Prostate gland (tissue), 2 donors: ENCODE measurements at regions not wholly inside any gene's neighbourhood (a gene's known extent, or its start where the extent isn't known, plus 50 kb on each side); places are given as distances from the start of the nearest gene placed in this dataset.

Source experiments
- DNase-seq: peaks from one replicate; pipeline ENCODE4 v3.0.0-alpha.2; 2019; ENCODE audit warnings: low spot score
- H3K27ac ChIP-seq, 2 donors: fragments of 200-600 bp; sonication (generic); 2 replicates each; pipeline ENCODE4 v1.5.1; 2017 to 2019
- H3K27me3 ChIP-seq: fragments of 200-600 bp; sonication (generic); replicated peaks from 2 replicates; pipeline ENCODE4 v1.5.1; 2019; ENCODE audit not compliant: insufficient read depth
- H3K36me3 ChIP-seq, 2 donors: fragments of 200-600 bp; sonication (generic); 1 replicate in 1 of 2; 2 replicates in 1 of 2; pipeline versions ENCODE4 v1.5.1 to v1.8.1; 2017 to 2019
- H3K4me1 ChIP-seq: fragments of 200-600 bp; sonication (generic); replicated peaks from 2 replicates; pipeline ENCODE4 v1.5.1; 2019
- H3K4me3 ChIP-seq, 2 donors: fragments of 200-600 bp; sonication (generic); 2 replicates each; pipeline ENCODE4 v1.5.1; 2017 to 2019
- H3K9me3 ChIP-seq: fragments of 200-600 bp; sonication (generic); 2 replicates; pipeline ENCODE4 v1.5.1; 2017
- POLR2A ChIP-seq: fragments of 450-650 bp; IDR thresholded peaks from one replicate; pipeline ENCODE4 v1.6.1; 2016; ENCODE audit warnings: antibody characterized with exemption, mild to moderate bottlenecking
- POLR2AphosphoS5 ChIP-seq: sonication (generic); formaldehyde crosslinking; IDR thresholded peaks from one replicate; pipeline ENCODE4 v1.6.1; 2017; ENCODE audit warnings: antibody characterized with exemption
- WGBS: methylation state at CpG from one replicate; pipeline ENCODE4 v1.1.5; 2018; 5-methylcytosine and 5-hydroxymethylcytosine counted together
- intact Hi-C: fragments of 100-400 bp; cut with DNase I; formaldehyde crosslinking; loops from one replicate; pipeline ENCODE4 v1.14.2; 2022
- TF ChIP-seq, protein P1 (sequence below), 4 experiments: fragments of 200-600 bp in 2 of 4; fragments of 450-650 bp in 2 of 4; sonication (generic) in 2 of 4; IDR thresholded peaks; 1 replicate in 3 of 4; 2 replicates in 1 of 4; pipeline ENCODE4 v1.5.1; 2016 to 2019; ENCODE audit warnings: antibody characterized with exemption in 4 of 4, mild to moderate bottlenecking in 2 of 4, moderate library complexity in 2 of 4

DNA sequence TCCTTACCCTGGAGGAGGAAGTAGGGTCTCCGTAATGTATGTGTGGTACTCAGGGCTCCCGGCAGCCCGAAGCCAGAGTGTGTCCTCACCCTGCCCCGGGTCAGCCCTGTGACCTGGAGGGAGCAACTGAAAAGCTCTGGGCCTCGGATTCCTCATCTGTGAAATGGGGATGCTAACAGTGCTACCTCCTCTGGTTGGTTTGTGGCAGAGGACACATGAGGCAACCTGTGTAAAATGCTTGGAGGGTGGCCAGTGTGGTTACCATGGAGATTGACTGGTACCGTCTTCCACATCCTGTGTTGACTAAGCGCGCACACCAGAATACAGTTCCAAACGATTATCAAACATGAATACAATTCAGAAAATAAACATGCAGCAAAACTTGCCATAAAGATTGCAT, 163.8 kb upstream of the KLF6 start:
- Histone ChIP-seq H3K27ac (no peak overlapping the region), H3K9me3 (no peaks in the 10 kb centered on the region), H3K36me3 (no peaks in the 10 kb centered on the region), H3K4me3 (no peak overlapping the region), H3K27me3 (no peaks in the 10 kb centered on the region), H3K4me1 (no peaks in the 10 kb centered on the region)
- 74% methylated on average over 9 of the region's 9 CpGs for WGBS
- TF ChIP-seq POLR2A (no peak), POLR2AphosphoS5 (no peak)
- TF ChIP-seq, protein P1, sequence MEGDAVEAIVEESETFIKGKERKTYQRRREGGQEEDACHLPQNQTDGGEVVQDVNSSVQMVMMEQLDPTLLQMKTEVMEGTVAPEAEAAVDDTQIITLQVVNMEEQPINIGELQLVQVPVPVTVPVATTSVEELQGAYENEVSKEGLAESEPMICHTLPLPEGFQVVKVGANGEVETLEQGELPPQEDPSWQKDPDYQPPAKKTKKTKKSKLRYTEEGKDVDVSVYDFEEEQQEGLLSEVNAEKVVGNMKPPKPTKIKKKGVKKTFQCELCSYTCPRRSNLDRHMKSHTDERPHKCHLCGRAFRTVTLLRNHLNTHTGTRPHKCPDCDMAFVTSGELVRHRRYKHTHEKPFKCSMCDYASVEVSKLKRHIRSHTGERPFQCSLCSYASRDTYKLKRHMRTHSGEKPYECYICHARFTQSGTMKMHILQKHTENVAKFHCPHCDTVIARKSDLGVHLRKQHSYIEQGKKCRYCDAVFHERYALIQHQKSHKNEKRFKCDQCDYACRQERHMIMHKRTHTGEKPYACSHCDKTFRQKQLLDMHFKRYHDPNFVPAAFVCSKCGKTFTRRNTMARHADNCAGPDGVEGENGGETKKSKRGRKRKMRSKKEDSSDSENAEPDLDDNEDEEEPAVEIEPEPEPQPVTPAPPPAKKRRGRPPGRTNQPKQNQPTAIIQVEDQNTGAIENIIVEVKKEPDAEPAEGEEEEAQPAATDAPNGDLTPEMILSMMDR (IDR thresholded peaks at IDR 0.05), result no peak
- DNase-seq, result no peak
- intact Hi-C loops, result no loop called here

DNA sequence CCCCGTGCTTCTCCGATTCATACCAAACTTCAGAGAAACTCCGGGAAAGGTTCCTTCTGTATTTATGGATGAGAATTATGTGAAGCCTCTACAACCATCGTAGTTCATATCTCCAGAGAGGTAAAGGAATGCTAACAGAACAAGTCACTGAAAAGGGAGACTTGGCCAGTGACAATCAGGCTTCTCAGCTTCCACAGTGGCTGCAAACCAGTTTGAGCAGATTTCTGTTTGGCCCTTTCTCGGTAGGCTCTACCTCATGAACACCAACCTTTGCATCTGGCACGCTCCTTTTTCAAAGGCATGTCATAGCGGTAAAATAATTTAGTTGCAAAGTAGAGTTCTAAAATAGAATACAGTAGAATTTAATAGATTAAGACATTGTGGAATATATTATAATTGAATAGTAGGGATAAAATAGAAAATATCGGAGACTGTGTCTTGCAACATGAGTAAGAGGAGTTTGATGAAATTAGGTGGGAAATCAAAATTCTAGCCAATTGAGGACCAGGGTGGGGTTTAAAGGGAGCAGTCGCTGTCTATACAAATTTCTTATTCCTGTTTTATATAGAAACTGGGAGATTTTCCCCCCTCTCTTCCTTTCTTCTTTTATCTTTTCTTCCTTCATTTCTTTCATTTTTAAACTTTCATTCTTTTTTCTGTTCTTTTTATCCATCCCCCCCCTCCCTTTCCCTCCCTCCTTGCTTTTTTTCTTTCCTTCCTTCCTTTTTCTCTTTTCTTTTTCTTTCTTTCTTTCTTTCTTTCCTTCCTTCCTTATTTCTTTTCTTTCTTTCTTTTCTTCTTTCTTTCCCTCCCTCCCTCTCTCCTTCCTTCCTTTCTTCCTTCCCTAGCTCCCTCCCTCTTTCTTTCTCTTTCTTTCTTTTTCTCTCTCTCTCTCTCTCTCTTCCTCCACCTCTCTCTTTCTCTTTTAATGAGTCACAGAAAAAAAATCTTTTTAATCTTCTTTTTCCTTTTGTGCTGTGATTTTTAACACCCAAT, 161.5 kb upstream of the KLF6 start:
- DNase-seq, result no peak
- 59% methylated on average over 9 of the region's 9 CpGs for WGBS
- H3K27ac ChIP-seq, result no peak overlapping the region
- H3K36me3 ChIP-seq, result no peaks in the 10 kb centered on the region
- no peaks in the 10 kb centered on the region for H3K27me3 ChIP-seq
- TF ChIP-seq, protein P1 (IDR thresholded peaks at IDR 0.05), result no peak
- TF ChIP-seq POLR2AphosphoS5 (no peak), POLR2A (no peak)
- no peaks in the 10 kb centered on the region for H3K4me1 ChIP-seq
- no peak overlapping the region for H3K4me3 ChIP-seq
- H3K9me3 ChIP-seq, result no peaks in the 10 kb centered on the region
- intact Hi-C loops, result no loop called here

DNA sequence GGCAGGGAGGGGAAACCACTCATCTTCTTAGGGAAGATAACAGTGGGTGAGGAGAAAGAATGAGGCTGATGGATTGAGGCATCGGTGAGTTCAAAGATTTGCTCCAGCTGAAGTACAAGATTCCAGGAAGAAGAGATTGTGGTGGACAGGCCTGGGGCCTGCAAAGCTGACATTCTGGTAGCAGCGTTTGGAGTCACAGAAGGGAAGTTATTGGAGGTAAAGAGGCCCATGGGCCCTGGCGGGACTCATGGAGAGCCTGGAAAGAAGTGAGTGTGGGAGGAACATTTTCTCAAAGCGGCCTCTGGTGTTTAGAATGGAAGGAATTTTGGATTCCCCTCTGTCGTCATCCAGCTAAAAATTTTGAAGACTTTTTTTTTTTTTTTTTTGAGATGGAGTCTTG, 160.0 kb upstream of the KLF6 start:
- WGBS, result 93% methylated on average over 5 of the region's 5 CpGs
- DNase-seq, result no peak
- intact Hi-C loops, result no loop called here
- Histone ChIP-seq H3K27me3 (no peaks in the 10 kb centered on the region), H3K9me3 (no peaks in the 10 kb centered on the region), H3K27ac (no peak overlapping the region), H3K4me1 (no peaks in the 10 kb centered on the region), H3K4me3 (no peak overlapping the region), H3K36me3 (no peaks in the 10 kb centered on the region)
- TF ChIP-seq POLR2A, result no peak
- no peak for TF ChIP-seq POLR2AphosphoS5
- TF ChIP-seq, protein P1 (IDR thresholded peaks at IDR 0.05), result no peak

GRCh38 chr10:3944591-3944990, 159.6 kb upstream of the KLF6 start:
- no peak overlapping the region for H3K27ac ChIP-seq
- H3K4me3 ChIP-seq, result no peak overlapping the region
- no peaks in the 10 kb centered on the region for H3K9me3 ChIP-seq
- intact Hi-C loops, result no loop called here
- TF ChIP-seq POLR2A, result no peak
- TF ChIP-seq POLR2AphosphoS5, result no peak
- TF ChIP-seq, protein P1 (IDR thresholded peaks at IDR 0.05), result no peak
- no peaks in the 10 kb centered on the region for H3K4me1 ChIP-seq
- H3K27me3 ChIP-seq, result no peaks in the 10 kb centered on the region
- WGBS, result 98% methylated on average over 2 of the region's 2 CpGs
- no peaks in the 10 kb centered on the region for H3K36me3 ChIP-seq
- no peak for DNase-seq
